ENCODE measurements at regions not wholly inside any gene's neighbourhood (a gene's known extent, or its start where the extent isn't known, plus 50 kb on each side); places are given as distances from the start of the nearest gene placed in this dataset.
"Not testable (repeated sequence)": the region's sequence is repeated elsewhere in the genome, so short reads cannot be mapped to it uniquely, and the experiment has no call there.

DNA sequence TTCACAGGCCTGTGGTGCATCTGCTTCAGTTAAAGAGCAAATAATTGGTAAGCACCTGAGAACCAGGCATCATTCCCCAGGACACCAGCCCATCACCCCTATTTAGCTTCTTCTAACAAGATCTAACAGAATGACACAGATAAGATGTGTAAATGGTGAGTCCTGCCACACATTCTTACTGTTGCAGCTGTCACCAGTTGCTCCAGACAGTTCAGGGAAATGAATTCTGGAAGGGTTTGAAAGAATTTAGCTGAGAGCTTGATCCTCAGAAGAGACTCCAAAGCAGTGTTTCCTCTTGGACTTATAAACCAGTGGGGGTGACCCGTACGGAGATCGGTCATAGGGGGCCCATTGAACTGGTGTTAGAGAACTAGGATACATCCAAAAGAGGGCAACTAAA lies 238.0 kb downstream of the MEX3B start:
- no peaks in the 10 kb centered on the region for H3K27me3 ChIP-seq (ENCODE audit: control insufficient read depth, insufficient read depth, low read length)
- DNase-seq (ENCODE audit: low read depth, low spot score) = no peak
- no peaks in the 10 kb centered on the region for H3K36me3 ChIP-seq (ENCODE audit: control insufficient read depth, insufficient read depth, low read length)
- H3K27ac ChIP-seq (ENCODE audit: low read length) = no peak overlapping the region
- H3K4me1 ChIP-seq (ENCODE audit: control insufficient read depth, insufficient read depth, low read length) = no peaks in the 10 kb centered on the region
- WGBS (ENCODE audit: insufficient coverage, insufficient read length) = no CpG with 5 or more reads among the region's 3 CpGs
- H3K9me3 ChIP-seq (ENCODE audit: control insufficient read depth, insufficient read depth, low read length) = no peaks in the 10 kb centered on the region
- H3K4me3 ChIP-seq (ENCODE audit: low read length) = no peak overlapping the region

GRCh38 chr15:81807186-81807585 lies 238.6 kb downstream of the MEX3B start:
- Histone ChIP-seq H3K36me3 (ENCODE audit: control insufficient read depth, insufficient read depth, low read length) (no peaks in the 10 kb centered on the region), H3K9me3 (ENCODE audit: control insufficient read depth, insufficient read depth, low read length) (no peaks in the 10 kb centered on the region), H3K4me1 (ENCODE audit: control insufficient read depth, insufficient read depth, low read length) (no peaks in the 10 kb centered on the region), H3K27me3 (ENCODE audit: control insufficient read depth, insufficient read depth, low read length) (no peaks in the 10 kb centered on the region), H3K4me3 (ENCODE audit: low read length) (no peak overlapping the region), H3K27ac (ENCODE audit: low read length) (no peak overlapping the region)
- DNase-seq (ENCODE audit: low read depth, low spot score) = no peak
- no CpG with 5 or more reads among the region's 2 CpGs for WGBS (ENCODE audit: insufficient coverage, insufficient read length)

- Histone ChIP-seq H3K27me3 (ENCODE audit: control insufficient read depth, insufficient read depth, low read length) (no peaks in the 10 kb centered on the region), H3K9me3 (ENCODE audit: control insufficient read depth, insufficient read depth, low read length) (no peaks in the 10 kb centered on the region), H3K27ac (ENCODE audit: low read length) (no peak overlapping the region), H3K36me3 (ENCODE audit: control insufficient read depth, insufficient read depth, low read length) (no peaks in the 10 kb centered on the region), H3K4me3 (ENCODE audit: low read length) (no peak overlapping the region), H3K4me1 (ENCODE audit: control insufficient read depth, insufficient read depth, low read length) (no peaks in the 10 kb centered on the region; the same call in 1 of the 2 replicates)
- no CpG with 5 or more reads among the region's 1 CpG for WGBS (ENCODE audit: insufficient coverage, insufficient read length)
- DNase-seq (ENCODE audit: low read depth, low spot score) = no peak
These were observed 249.9 kb downstream of the MEX3B start for GRCh38 chr15:81795899-81796298.

DNA sequence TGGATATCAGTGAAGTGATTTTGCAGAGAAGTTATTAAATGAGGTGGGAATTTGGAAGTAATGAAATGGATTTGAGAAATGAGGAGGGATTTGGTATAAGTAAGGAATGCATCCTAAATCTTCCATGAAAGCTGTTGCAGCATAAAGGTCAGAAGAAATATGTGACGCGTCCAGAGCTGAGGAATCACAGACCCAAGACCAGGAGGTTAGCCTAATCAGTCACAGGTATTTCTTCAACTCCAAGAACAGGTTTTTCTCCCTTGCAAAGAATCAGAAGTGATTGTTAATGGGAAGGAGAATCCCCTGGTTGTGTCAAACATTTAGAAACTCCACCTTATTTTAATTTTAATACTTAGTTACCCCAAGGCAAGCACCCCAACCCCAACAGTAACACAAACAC lies 253.2 kb downstream of the MEX3B start:
- peaks cover 2% of the 10 kb centered on the region; the same call in 1 of the 2 replicates for H3K4me1 ChIP-seq (ENCODE audit: control insufficient read depth, insufficient read depth, low read length)
- no CpG with 5 or more reads among the region's 2 CpGs for WGBS (ENCODE audit: insufficient coverage, insufficient read length)
- no peak for DNase-seq (ENCODE audit: low read depth, low spot score)
- H3K9me3 ChIP-seq (ENCODE audit: control insufficient read depth, insufficient read depth, low read length) = no peaks in the 10 kb centered on the region
- H3K36me3 ChIP-seq (ENCODE audit: control insufficient read depth, insufficient read depth, low read length) = no peaks in the 10 kb centered on the region
- H3K27me3 ChIP-seq (ENCODE audit: control insufficient read depth, insufficient read depth, low read length) = no peaks in the 10 kb centered on the region
- H3K27ac ChIP-seq (ENCODE audit: low read length) = no peak overlapping the region
- no peak overlapping the region for H3K4me3 ChIP-seq (ENCODE audit: low read length)

DNA sequence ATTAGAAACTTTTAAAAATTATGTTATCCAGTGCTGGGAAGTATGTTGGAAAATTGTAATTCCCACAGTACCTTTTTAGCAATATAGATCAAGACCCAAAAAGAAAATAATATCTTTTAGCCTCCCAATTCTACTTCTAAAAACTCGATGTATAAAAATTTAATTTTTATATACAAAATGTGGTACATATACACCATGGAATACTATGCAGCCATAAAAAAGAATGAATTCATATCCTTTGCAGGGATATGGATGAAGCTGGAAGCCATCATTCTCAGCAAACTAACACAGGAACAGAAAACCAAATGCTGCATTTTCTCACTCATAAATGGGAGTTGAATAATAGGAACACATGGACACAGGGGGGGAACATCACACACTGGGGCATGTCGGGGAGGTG lies 254.5 kb downstream of the MEX3B start:
- WGBS (ENCODE audit: insufficient coverage, insufficient read length) = no CpG with 5 or more reads among the region's 2 CpGs

GRCh38 chr15:81789403-81789802 lies 256.4 kb downstream of the MEX3B start:
- H3K27me3 ChIP-seq (ENCODE audit: control insufficient read depth, insufficient read depth, low read length) = no peaks in the 10 kb centered on the region
- no peak overlapping the region for H3K27ac ChIP-seq (ENCODE audit: low read length)
- no CpG with 5 or more reads among the region's 4 CpGs for WGBS (ENCODE audit: insufficient coverage, insufficient read length)
- no peaks in the 10 kb centered on the region for H3K9me3 ChIP-seq (ENCODE audit: control insufficient read depth, insufficient read depth, low read length)
- H3K4me1 ChIP-seq (ENCODE audit: control insufficient read depth, insufficient read depth, low read length) = peaks cover 2% of the 10 kb centered on the region; the same call in 1 of the 2 replicates
- H3K4me3 ChIP-seq (ENCODE audit: low read length) = no peak overlapping the region
- no peak for DNase-seq (ENCODE audit: low read depth, low spot score)
- H3K36me3 ChIP-seq (ENCODE audit: control insufficient read depth, insufficient read depth, low read length) = no peaks in the 10 kb centered on the region

More for the DNA sequence above, 254.5 kb downstream of the MEX3B start:
- not testable (repeated sequence) for H3K4me3 ChIP-seq (ENCODE audit: low read length); H3K9me3 ChIP-seq (ENCODE audit: control insufficient read depth, insufficient read depth, low read length); H3K27ac ChIP-seq (ENCODE audit: low read length); H3K36me3 ChIP-seq (ENCODE audit: control insufficient read depth, insufficient read depth, low read length); DNase-seq (ENCODE audit: low read depth, low spot score); H3K27me3 ChIP-seq (ENCODE audit: control insufficient read depth, insufficient read depth, low read length); H3K4me1 ChIP-seq (ENCODE audit: control insufficient read depth, insufficient read depth, low read length)

DNA sequence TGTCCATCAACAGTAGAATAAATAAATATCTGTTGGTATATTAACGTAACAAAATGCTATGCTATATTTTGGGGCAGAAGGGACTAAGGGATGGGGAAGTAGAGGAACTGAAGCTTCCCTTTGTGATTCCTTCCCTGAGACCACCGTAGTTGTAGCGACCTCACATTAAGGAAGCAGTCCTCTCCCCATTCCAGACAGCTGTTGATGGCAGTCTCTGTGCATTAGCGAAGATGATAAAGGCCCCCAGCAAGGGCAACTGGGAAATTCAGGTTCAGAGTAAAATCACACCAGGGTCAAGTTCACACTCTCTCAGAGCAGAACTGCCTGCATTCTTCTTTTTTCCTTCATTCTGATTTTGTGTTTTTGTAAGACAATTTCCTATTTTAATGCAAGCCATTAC lies 259.0 kb downstream of the MEX3B start:
- Histone ChIP-seq H3K4me3 (ENCODE audit: low read length) (no peak overlapping the region), H3K9me3 (ENCODE audit: control insufficient read depth, insufficient read depth, low read length) (no peaks in the 10 kb centered on the region), H3K4me1 (ENCODE audit: control insufficient read depth, insufficient read depth, low read length) (peaks cover 2% of the 10 kb centered on the region; the same call in 1 of the 2 replicates), H3K27me3 (ENCODE audit: control insufficient read depth, insufficient read depth, low read length) (no peaks in the 10 kb centered on the region), H3K36me3 (ENCODE audit: control insufficient read depth, insufficient read depth, low read length) (no peaks in the 10 kb centered on the region), H3K27ac (ENCODE audit: low read length) (no peak overlapping the region)
- no CpG with 5 or more reads among the region's 4 CpGs for WGBS (ENCODE audit: insufficient coverage, insufficient read length)
- DNase-seq (ENCODE audit: low read depth, low spot score) = no peak

- H3K4me3 ChIP-seq (ENCODE audit: low read length) = no peak overlapping the region
- no CpG with 5 or more reads among the region's 5 CpGs for WGBS (ENCODE audit: insufficient coverage, insufficient read length)
These were observed 260.1 kb downstream of the MEX3B start for GRCh38 chr15:81785679-81786078.

DNA sequence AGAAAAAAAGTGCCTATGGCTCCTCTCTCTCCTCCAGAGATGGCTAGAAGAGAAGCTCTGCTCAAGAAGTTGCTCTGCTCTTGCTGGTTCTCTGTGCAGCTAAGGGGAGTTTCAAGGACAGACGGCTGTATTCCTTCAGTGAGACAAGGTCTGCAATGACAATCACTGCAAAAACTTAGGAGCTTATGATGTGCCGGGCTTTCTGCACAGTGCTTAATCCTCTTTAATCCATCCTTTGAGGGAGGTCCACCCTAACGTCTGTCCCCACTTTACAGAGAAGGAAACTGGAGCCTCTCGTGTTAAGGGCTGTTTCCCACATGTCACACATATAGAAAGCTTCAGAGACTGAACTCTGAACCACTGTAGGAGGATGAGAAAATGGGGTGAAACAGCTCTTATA lies 260.6 kb downstream of the MEX3B start:
- WGBS (ENCODE audit: insufficient coverage, insufficient read length) = no CpG with 5 or more reads among the region's 4 CpGs
- Histone ChIP-seq H3K36me3 (ENCODE audit: control insufficient read depth, insufficient read depth, low read length) (no peaks in the 10 kb centered on the region), H3K27me3 (ENCODE audit: control insufficient read depth, insufficient read depth, low read length) (no peaks in the 10 kb centered on the region), H3K4me1 (ENCODE audit: control insufficient read depth, insufficient read depth, low read length) (peaks cover 2% of the 10 kb centered on the region; the same call in 1 of the 2 replicates), H3K27ac (ENCODE audit: low read length) (no peak overlapping the region), H3K9me3 (ENCODE audit: control insufficient read depth, insufficient read depth, low read length) (no peaks in the 10 kb centered on the region), H3K4me3 (ENCODE audit: low read length) (no peak overlapping the region)
- DNase-seq (ENCODE audit: low read depth, low spot score) = no peak

More at GRCh38 chr15:81785679-81786078, 260.1 kb downstream of the MEX3B start:
- no peaks in the 10 kb centered on the region for H3K36me3 ChIP-seq (ENCODE audit: control insufficient read depth, insufficient read depth, low read length)
- no peaks in the 10 kb centered on the region for H3K27me3 ChIP-seq (ENCODE audit: control insufficient read depth, insufficient read depth, low read length)
- no peaks in the 10 kb centered on the region for H3K9me3 ChIP-seq (ENCODE audit: control insufficient read depth, insufficient read depth, low read length)
- H3K4me1 ChIP-seq (ENCODE audit: control insufficient read depth, insufficient read depth, low read length) = peaks cover 2% of the 10 kb centered on the region; the same call in 1 of the 2 replicates
- no peak for DNase-seq (ENCODE audit: low read depth, low spot score)
- H3K27ac ChIP-seq (ENCODE audit: low read length) = no peak overlapping the region

DNA sequence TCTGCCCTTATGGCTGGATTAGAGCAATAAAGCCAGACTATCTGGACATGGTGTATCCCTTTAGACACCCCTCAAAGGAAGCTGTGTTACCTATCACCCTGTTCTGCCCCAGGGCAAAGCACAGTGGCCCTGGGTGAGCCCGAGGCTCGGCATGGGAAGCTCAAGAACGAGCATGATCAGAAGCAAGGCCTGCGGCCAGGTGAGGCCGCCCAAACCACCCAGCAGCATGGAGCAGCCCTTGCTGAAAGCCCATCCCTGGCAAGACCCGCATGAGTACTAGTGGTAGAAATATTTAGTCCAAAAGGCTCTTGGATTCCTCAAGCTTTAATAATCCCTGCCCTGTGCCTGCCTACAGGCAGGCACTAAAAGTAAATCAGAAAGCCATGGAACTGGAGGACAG lies 261.1 kb downstream of the MEX3B start:
- no peak overlapping the region for H3K4me3 ChIP-seq (ENCODE audit: low read length)
- H3K27ac ChIP-seq (ENCODE audit: low read length) = no peak overlapping the region
- no peaks in the 10 kb centered on the region for H3K36me3 ChIP-seq (ENCODE audit: control insufficient read depth, insufficient read depth, low read length)
- peaks cover 2% of the 10 kb centered on the region; the same call in 1 of the 2 replicates for H3K4me1 ChIP-seq (ENCODE audit: control insufficient read depth, insufficient read depth, low read length)
- no CpG with 5 or more reads among the region's 6 CpGs for WGBS (ENCODE audit: insufficient coverage, insufficient read length)
- no peak for DNase-seq (ENCODE audit: low read depth, low spot score)
- H3K27me3 ChIP-seq (ENCODE audit: control insufficient read depth, insufficient read depth, low read length) = no peaks in the 10 kb centered on the region
- no peaks in the 10 kb centered on the region for H3K9me3 ChIP-seq (ENCODE audit: control insufficient read depth, insufficient read depth, low read length)

- Histone ChIP-seq H3K4me1 (ENCODE audit: control insufficient read depth, insufficient read depth, low read length) (no peaks in the 10 kb centered on the region), H3K4me3 (ENCODE audit: low read length) (no peak overlapping the region), H3K27ac (ENCODE audit: low read length) (no peak overlapping the region), H3K9me3 (ENCODE audit: control insufficient read depth, insufficient read depth, low read length) (no peaks in the 10 kb centered on the region), H3K36me3 (ENCODE audit: control insufficient read depth, insufficient read depth, low read length) (no peaks in the 10 kb centered on the region), H3K27me3 (ENCODE audit: control insufficient read depth, insufficient read depth, low read length) (no peaks in the 10 kb centered on the region)
- WGBS (ENCODE audit: insufficient coverage, insufficient read length) = no CpG with 5 or more reads among the region's 3 CpGs
- no peak for DNase-seq (ENCODE audit: low read depth, low spot score)
These were observed 262.2 kb downstream of the MEX3B start for GRCh38 chr15:81783586-81783985.
